ENCODE measurements at regions not wholly inside any gene's neighbourhood (a gene's known extent, or its start where the extent isn't known, plus 50 kb on each side); places are given as distances from the start of the nearest gene placed in this dataset.

- Histone ChIP-seq H3K27ac (no peak overlapping the region), H3K36me3 (no peaks in the 10 kb centered on the region), H3K27me3 (no peaks in the 10 kb centered on the region), H3K9me3 (no peaks in the 10 kb centered on the region), H3K4me3 (no peak overlapping the region), H3K4me1 (no peaks in the 10 kb centered on the region)
- no peak for DNase-seq
- ATAC-seq = no peak
- TF ChIP-seq POLR2A (IDR thresholded peaks at IDR 0.05) (no peak), CTCF (IDR thresholded peaks at IDR 0.05 in 4 of 5, conservative IDR thresholded peaks at IDR 0.05 in 1 of 5) (no peak)
- intact Hi-C loops (cut with DNase I; ENCODE audit: low total_unique reads) = no loop called here
- in situ Hi-C loops (cut with MboI; ENCODE audit: low sequenced_read_pairs in 4 of 4) = no loop called here
Observed at GRCh38 chr1:198856601-198857000, 217.8 kb downstream of the PTPRC start.

GRCh38 chr1:198858033-198858432 is 219.2 kb downstream of the PTPRC start:
- Histone ChIP-seq H3K27ac (no peak overlapping the region), H3K4me1 (no peaks in the 10 kb centered on the region), H3K9me3 (no peaks in the 10 kb centered on the region), H3K36me3 (no peaks in the 10 kb centered on the region), H3K27me3 (no peaks in the 10 kb centered on the region), H3K4me3 (no peak overlapping the region)
- no peak for DNase-seq
- in situ Hi-C loops (cut with MboI; ENCODE audit: low sequenced_read_pairs in 4 of 4) = no loop called here
- intact Hi-C loops (cut with DNase I; ENCODE audit: low total_unique reads) = no loop called here
- TF ChIP-seq CTCF (IDR thresholded peaks at IDR 0.05 in 4 of 5, conservative IDR thresholded peaks at IDR 0.05 in 1 of 5) = no peak
- no peak for TF ChIP-seq POLR2A (IDR thresholded peaks at IDR 0.05)
- no peak for ATAC-seq

GRCh38 chr1:198860371-198860770 is 221.5 kb downstream of the PTPRC start:
- intact Hi-C loops (cut with DNase I; ENCODE audit: low total_unique reads) = no loop called here
- Histone ChIP-seq H3K27ac (no peak overlapping the region), H3K4me1 (peaks cover 2 to 3% of the 10 kb centered on the region in 2 donors), H3K36me3 (no peaks in the 10 kb centered on the region), H3K27me3 (no peaks in the 10 kb centered on the region), H3K4me3 (no peak overlapping the region), H3K9me3 (no peaks in the 10 kb centered on the region)
- TF ChIP-seq CTCF (IDR thresholded peaks at IDR 0.05 in 4 of 5, conservative IDR thresholded peaks at IDR 0.05 in 1 of 5) = no peak
- DNase-seq (no peak), ATAC-seq (no peak)
- in situ Hi-C loops (cut with MboI; ENCODE audit: low sequenced_read_pairs in 4 of 4) = no loop called here

GRCh38 chr1:198861636-198862035 is 222.8 kb downstream of the PTPRC start:
- in situ Hi-C loops (cut with MboI; ENCODE audit: low sequenced_read_pairs in 4 of 4) = no loop called here
- H3K27ac ChIP-seq = no peak overlapping the region

More at GRCh38 chr1:198861636-198862035, 222.8 kb downstream of the PTPRC start:
- DNase-seq (no peak), ATAC-seq (no peak)
- intact Hi-C loops (cut with DNase I; ENCODE audit: low total_unique reads) = no loop called here
- no peak overlapping the region for H3K4me3 ChIP-seq
- no peaks in the 10 kb centered on the region for H3K36me3 ChIP-seq
- TF ChIP-seq POLR2A (IDR thresholded peaks at IDR 0.05) (no peak), CTCF (IDR thresholded peaks at IDR 0.05 in 4 of 5, conservative IDR thresholded peaks at IDR 0.05 in 1 of 5) (no peak)
- no peaks in the 10 kb centered on the region for H3K9me3 ChIP-seq
- H3K27me3 ChIP-seq = no peaks in the 10 kb centered on the region
- H3K4me1 ChIP-seq = peaks cover 4 to 14% of the 10 kb centered on the region in 2 donors

Data from gastrocnemius medialis (tissue), 4 donors.